ENCODE measurements at regions not wholly inside any gene's neighbourhood (a gene's known extent, or its start where the extent isn't known, plus 50 kb on each side); places are given as distances from the start of the nearest gene placed in this dataset.

DNA sequence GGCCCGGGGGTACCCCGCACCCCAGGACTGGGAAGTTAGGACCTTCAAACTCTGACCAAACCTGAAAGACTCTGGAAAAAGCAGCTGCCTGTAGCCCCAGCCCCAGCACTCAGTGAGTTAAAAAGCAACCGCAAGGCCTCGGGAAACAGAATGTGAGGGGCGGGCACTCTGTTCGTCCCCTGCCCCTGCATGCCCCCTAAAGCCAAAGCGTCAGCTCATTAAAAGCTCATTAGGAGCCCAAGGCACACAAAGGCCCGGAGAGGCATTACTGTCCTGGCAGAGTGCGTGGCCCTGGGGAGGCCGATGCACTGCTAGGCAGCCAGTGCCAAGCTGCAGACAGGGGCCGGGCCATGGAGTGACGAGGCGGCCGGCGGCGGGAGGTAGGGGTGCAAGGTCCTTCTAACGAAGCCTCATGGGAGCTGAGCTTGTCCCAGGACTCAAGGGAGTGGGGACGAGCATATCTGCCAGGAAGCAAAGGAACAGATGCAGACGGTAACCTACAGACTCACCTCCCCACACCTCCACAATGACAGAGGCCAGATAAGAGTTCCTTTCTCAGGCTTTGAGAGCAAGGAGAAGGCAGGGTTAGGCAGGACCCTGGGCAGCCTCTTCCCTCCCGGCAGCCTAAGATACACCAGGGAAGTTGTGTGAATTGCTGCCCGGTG, 116.8 kb downstream of the ENGASE start:
- intact Hi-C loops (cut with DNase I; ENCODE audit: low total_unique reads), result no loop called here
- Histone ChIP-seq H3K4me3 (no peak overlapping the region), H3K36me3 (no peaks in the 10 kb centered on the region), H3K27me3 (peaks cover 7 to 96% (median 47%) of the 10 kb centered on the region in 3 donors), H3K4me1 (no peaks in the 10 kb centered on the region), H3K27ac (no peak overlapping the region), H3K9me3 (no peaks in the 10 kb centered on the region)
- no peak for DNase-seq
- TF ChIP-seq CTCF (IDR thresholded peaks at IDR 0.05) (no peak), EP300 (IDR thresholded peaks at IDR 0.05) (no peak), POLR2AphosphoS5 (IDR thresholded peaks at IDR 0.05) (no peak), POLR2A (IDR thresholded peaks at IDR 0.05) (no peak)
- 34 to 40% (median 37%) methylated on average over 21 of the region's 21 CpGs for WGBS, 5 donors

DNA sequence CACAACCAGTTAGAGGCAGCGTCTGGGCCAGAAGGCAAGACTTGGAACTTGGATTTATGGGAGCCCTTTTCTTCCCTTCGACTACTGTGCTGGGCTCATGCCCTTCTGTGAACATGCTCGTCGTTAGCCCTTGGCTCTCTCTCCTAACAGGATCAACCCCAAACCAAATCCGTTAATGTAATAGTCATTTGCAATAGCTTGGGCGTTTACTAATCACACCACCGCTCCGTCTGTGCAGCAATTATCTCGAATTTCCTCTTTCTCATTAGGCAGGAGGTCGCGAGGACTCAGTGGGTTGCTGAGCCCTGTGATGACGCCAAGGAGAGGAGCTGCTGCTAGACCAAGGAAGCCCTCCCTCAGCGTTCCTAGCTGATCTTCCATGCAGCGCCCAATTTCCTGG, 114.7 kb downstream of the ENGASE start:
- Histone ChIP-seq H3K9me3 (no peaks in the 10 kb centered on the region), H3K27ac (no peak overlapping the region), H3K4me1 (no peaks in the 10 kb centered on the region), H3K27me3 (peaks cover 21 to 99% (median 55%) of the 10 kb centered on the region in 3 donors), H3K4me3 (no peak overlapping the region), H3K36me3 (no peaks in the 10 kb centered on the region)
- no peak for DNase-seq
- WGBS, 5 donors, result 61 to 71% (median 64%) methylated on average over 14 of the region's 14 CpGs
- TF ChIP-seq POLR2AphosphoS5 (IDR thresholded peaks at IDR 0.05), result no peak
- TF ChIP-seq CTCF (IDR thresholded peaks at IDR 0.05), result no peak
- intact Hi-C loops (cut with DNase I; ENCODE audit: low total_unique reads), result no loop called here

GRCh38 chr17:79188685-79189084, 114.1 kb downstream of the ENGASE start:
- Histone ChIP-seq H3K4me1 (peaks cover 0 to 5% (median 3%) of the 10 kb centered on the region in 4 donors), H3K4me3 (no peak overlapping the region), H3K36me3 (no peaks in the 10 kb centered on the region), H3K27me3 (peaks cover 27 to 100% (median 62%) of the 10 kb centered on the region in 3 donors), H3K9me3 (no peaks in the 10 kb centered on the region), H3K27ac (no peak overlapping the region)
- WGBS, 5 donors, result 43 to 67% (median 55%) methylated on average over 7 of the region's 7 CpGs
- no peak for TF ChIP-seq POLR2A (IDR thresholded peaks at IDR 0.05)
- TF ChIP-seq EP300 (IDR thresholded peaks at IDR 0.05), result no peak
- no peak for TF ChIP-seq CTCF (IDR thresholded peaks at IDR 0.05)
- intact Hi-C loops (cut with DNase I; ENCODE audit: low total_unique reads), result no loop called here
- no peak for DNase-seq

DNA sequence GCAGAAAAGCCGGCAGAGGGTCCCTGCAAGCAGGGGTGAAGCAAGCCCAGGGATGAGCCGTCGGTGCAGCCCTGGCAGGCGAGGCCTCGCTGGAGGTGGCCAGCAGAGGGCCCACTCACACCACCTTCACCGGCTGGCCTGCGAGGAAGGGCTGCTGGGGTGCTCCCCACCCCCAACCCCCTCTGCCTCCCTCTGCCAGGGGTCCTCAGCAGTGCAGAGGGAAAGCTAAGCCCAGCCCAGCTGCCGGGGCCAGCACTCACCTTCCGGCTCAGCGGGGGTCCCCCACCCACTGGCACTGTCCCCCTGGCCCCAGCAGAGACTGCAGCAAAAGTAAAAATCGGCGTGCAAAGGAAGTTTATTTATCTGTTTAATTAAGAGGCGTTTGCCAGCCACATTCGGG, 113.4 kb downstream of the ENGASE start:
- Histone ChIP-seq H3K4me3 (no peak overlapping the region), H3K27me3 (peaks cover 28 to 100% (median 67%) of the 10 kb centered on the region in 3 donors), H3K36me3 (no peaks in the 10 kb centered on the region), H3K4me1 (peaks cover 0 to 11% (median 9%) of the 10 kb centered on the region in 4 donors), H3K27ac (no peak overlapping the region), H3K9me3 (no peaks in the 10 kb centered on the region)
- intact Hi-C loops (cut with DNase I; ENCODE audit: low total_unique reads), result no loop called here
- DNase-seq, result peak in 1 of 2 donors; percentile 43
- TF ChIP-seq POLR2AphosphoS5 (IDR thresholded peaks at IDR 0.05) (no peak), CTCF (IDR thresholded peaks at IDR 0.05) (peak in 2 of 7 experiments; percentile 17 to 39)
- WGBS, 5 donors, result 5 to 16% (median 11%) methylated on average over 7 to 14 of the region's 14 CpGs
